Adrenal gland (tissue), 9 donors: ENCODE measurements at regions not wholly inside any gene's neighbourhood (a gene's known extent, or its start where the extent isn't known, plus 50 kb on each side); places are given as distances from the start of the nearest gene placed in this dataset.

Experiments
- DNase-seq, 7 donors: peaks; one replicate each; pipeline ENCODE4 v3.0.0-alpha.2; 2019 to 2020
- H3K27ac ChIP-seq, 5 donors: fragments of 200-600 bp; sonication (generic) in 4 of 5; 1 replicate in 3 of 5; 2 replicates in 2 of 5; pipeline versions ENCODE4 v1.5.1 to v1.8.0; 2016 to 2020; ENCODE audit warnings: mild to moderate bottlenecking in 1 of 5
- H3K27me3 ChIP-seq: fragments of 200-600 bp; 2 replicates; pipeline ENCODE4 v1.8.0; 2021
- H3K36me3 ChIP-seq, 2 donors: fragments of 200-600 bp; replicated peaks in 1 of 2; 1 replicate in 1 of 2; 2 replicates in 1 of 2; pipeline versions ENCODE4 v1.5.1 to v1.8.0; 2018 to 2022
- H3K4me1 ChIP-seq, 2 donors: fragments of 200-600 bp; replicated peaks in 1 of 2; 1 replicate in 1 of 2; 2 replicates in 1 of 2; pipeline versions ENCODE4 v1.5.1 to v1.8.0; 2018 to 2021
- H3K4me3 ChIP-seq, 4 donors: fragments of 200-600 bp; sonication (generic) in 3 of 4; one replicate each; pipeline ENCODE4 v1.5.1; 2016 to 2018
- H3K9me3 ChIP-seq, 3 donors: fragments of 200-600 bp; sonication (generic) in 1 of 3; replicated peaks in 1 of 3; 1 replicate in 2 of 3; 2 replicates in 1 of 3; pipeline versions ENCODE4 v1.5.1 to v1.8.0; 2016 to 2021
- POLR2A ChIP-seq, 2 donors: fragments of 450-650 bp; IDR thresholded peaks; one replicate each; pipeline ENCODE4 v1.6.1; 2017; ENCODE audit warnings: antibody characterized with exemption in 2 of 2, mild to moderate bottlenecking in 2 of 2, moderate library complexity in 1 of 2
- WGBS, 4 donors: extraction: QIAGEN DNeasy Blood & Tissue Kit in 2 of 4; methylation state at CpG; one replicate each; pipeline versions ENCODE4 v1.1.5 to v1.1.7; 2013 to 2017; 5-methylcytosine and 5-hydroxymethylcytosine counted together
- intact Hi-C, 2 donors: fragments of 100-400 bp; cut with DNase I; formaldehyde crosslinking; loops; one replicate each; pipeline versions ENCODE4 v1.14.1 to v1.15.0; 2022 to 2023
- TF ChIP-seq, protein P1 (sequence below), 6 experiments: fragments of 450-650 bp in 4 of 6; fragments of 200-600 bp in 2 of 6; sonication (generic) in 1 of 6; IDR thresholded peaks; 1 replicate in 5 of 6; 2 replicates in 1 of 6; pipeline versions ENCODE4 v1.5.1 to v1.8.0; 2016 to 2021; ENCODE audit warnings: antibody characterized with exemption in 6 of 6, mild to moderate bottlenecking in 2 of 6, moderate library complexity in 1 of 6
- donor health status: healthy with polysubstance abuse.
- donor health status: Bipolar disorder and iron deficiency.
- donor health status: DM: yes; HTN: yes; CAD: no.
- donor health status: DM: no; HTN: no; CAD: no.
- donor health status: DM: no; HTN: no; CAD: no.

DNA sequence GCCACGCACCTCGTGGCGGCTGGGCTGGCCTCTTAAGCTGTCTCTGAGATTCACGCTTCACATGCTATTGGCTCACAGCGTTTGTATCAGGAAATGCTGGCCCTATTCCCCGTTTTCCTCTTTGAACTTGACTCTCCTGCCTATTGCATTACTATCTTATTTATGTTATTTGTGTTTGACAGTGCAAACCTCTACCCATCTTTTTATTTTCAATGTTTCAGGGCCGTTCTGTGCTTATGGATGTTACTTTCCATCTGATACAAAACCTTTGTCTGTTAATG, 149.9 kb upstream of the TWIST2 start:
- intact Hi-C loops, result no loop called here
- DNase-seq, result no peak
- Histone ChIP-seq H3K9me3 (no peaks in the 10 kb centered on the region), H3K36me3 (no peaks in the 10 kb centered on the region), H3K27ac (no peak overlapping the region), H3K4me1 (no peaks in the 10 kb centered on the region), H3K4me3 (no peak overlapping the region), H3K27me3 (no peaks in the 10 kb centered on the region)
- WGBS, 4 donors, result 63 to 80% (median 70%) methylated on average over 7 of the region's 7 CpGs
- TF ChIP-seq POLR2A (IDR thresholded peaks at IDR 0.05), result no peak
- TF ChIP-seq, protein P1, sequence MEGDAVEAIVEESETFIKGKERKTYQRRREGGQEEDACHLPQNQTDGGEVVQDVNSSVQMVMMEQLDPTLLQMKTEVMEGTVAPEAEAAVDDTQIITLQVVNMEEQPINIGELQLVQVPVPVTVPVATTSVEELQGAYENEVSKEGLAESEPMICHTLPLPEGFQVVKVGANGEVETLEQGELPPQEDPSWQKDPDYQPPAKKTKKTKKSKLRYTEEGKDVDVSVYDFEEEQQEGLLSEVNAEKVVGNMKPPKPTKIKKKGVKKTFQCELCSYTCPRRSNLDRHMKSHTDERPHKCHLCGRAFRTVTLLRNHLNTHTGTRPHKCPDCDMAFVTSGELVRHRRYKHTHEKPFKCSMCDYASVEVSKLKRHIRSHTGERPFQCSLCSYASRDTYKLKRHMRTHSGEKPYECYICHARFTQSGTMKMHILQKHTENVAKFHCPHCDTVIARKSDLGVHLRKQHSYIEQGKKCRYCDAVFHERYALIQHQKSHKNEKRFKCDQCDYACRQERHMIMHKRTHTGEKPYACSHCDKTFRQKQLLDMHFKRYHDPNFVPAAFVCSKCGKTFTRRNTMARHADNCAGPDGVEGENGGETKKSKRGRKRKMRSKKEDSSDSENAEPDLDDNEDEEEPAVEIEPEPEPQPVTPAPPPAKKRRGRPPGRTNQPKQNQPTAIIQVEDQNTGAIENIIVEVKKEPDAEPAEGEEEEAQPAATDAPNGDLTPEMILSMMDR (IDR thresholded peaks at IDR 0.05), result no peak

DNA sequence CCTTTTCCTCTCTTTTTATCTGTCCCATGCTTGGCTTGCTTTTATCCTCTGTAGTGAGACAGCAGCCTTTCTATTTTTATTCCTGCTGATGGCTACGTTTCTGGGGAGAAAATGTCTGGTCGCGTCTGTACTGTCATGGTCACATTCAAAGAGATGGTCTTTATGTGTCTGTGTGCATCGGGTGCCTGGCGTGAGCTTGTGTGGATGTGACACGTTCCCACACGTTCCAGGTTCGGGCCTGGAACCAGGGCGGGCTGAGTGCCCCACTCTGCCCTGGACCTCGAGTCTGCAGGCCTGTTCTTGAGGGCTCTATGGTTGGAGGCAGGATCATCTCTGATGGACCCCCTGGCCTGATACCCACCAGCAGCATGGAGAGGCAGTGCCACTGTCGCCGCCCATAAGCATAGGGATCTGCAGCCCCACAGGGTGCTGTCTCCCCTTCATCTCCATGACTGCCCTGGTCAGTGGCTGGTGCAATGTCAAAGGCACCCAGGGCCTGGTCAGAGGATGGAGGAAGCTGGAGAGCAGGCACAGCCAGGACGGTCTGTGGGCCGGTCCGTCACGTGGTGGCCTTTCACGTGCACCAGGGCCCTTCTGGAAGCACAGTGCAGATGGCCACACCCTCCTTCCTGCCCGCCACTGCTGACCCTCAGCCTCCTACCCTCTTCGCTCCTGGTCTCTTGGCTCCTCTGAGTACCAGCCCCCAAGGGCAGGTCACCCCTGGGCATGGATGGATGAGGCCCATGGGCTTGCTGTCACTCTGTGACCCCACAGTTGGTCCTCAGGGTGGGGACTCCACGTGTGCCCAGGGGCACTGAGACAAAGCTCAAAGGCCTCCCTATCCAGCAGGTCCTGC, 149.2 kb upstream of the TWIST2 start:
- no peak overlapping the region for H3K4me3 ChIP-seq
- H3K4me1 ChIP-seq, result no peaks in the 10 kb centered on the region
- 83 to 88% (median 85%) methylated on average over 17 to 20 of the region's 20 CpGs for WGBS, 4 donors
- peak in 1 of 7 donors; percentile 37 for DNase-seq
- no peak for TF ChIP-seq POLR2A (IDR thresholded peaks at IDR 0.05)
- TF ChIP-seq, protein P1 (IDR thresholded peaks at IDR 0.05), result no peak
- intact Hi-C loops, result no loop called here
- H3K9me3 ChIP-seq, result no peaks in the 10 kb centered on the region
- no peaks in the 10 kb centered on the region for H3K27me3 ChIP-seq
- H3K36me3 ChIP-seq, result no peaks in the 10 kb centered on the region
- H3K27ac ChIP-seq, result no peak overlapping the region

DNA sequence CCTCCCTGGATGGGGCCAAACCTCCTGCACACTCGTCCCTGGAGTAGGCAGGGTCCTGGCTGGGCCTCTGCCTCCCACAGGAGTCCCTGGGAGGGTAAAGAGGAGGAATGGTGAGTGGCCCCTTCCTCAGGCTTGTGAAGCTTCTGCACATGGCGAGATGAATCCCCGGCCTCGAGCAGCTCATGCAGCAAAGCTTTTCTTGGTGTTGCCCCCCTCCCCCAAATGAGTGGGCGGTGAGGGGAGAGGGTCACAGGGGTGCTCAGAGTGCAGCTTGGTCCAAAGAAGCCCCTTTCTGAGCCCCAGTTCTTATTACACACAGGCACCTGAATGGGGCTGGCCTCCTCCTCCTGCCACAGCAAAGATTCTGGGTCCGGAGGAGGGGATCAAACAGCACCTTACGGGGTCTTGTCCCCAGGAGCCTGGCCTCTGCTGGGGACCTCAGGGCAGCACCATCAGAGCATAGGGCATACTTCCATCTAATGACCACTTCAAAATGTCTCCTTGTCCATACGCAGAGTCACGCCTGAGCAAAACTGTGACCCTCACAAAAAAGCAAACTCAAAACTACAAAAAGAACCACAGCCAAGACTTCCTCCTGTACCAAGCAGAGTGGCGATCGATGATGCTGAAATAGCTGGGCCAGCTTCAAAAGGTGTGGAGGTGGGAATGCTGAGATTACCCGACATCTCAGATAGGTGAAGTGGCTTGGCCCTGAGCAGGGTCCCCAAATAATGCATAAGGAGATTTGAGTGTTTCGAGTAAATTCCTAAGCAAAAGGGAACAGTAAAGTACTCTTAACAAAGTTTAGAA, 148.4 kb upstream of the TWIST2 start:
- no peaks in the 10 kb centered on the region for H3K27me3 ChIP-seq
- H3K36me3 ChIP-seq, result no peaks in the 10 kb centered on the region
- no peaks in the 10 kb centered on the region for H3K4me1 ChIP-seq
- peak in 1 of 7 donors; percentile 21 for DNase-seq
- peak overlapping the region in 1 of 5 donors; percentile 2 for H3K27ac ChIP-seq
- H3K9me3 ChIP-seq, result no peaks in the 10 kb centered on the region
- H3K4me3 ChIP-seq, result no peak overlapping the region
- intact Hi-C loops, result no loop called here
- TF ChIP-seq POLR2A (IDR thresholded peaks at IDR 0.05), result no peak
- TF ChIP-seq, protein P1 (IDR thresholded peaks at IDR 0.05), result no peak
- WGBS, 4 donors, result 89 to 93% (median 90%) methylated on average over 9 to 13 of the region's 13 CpGs

DNA sequence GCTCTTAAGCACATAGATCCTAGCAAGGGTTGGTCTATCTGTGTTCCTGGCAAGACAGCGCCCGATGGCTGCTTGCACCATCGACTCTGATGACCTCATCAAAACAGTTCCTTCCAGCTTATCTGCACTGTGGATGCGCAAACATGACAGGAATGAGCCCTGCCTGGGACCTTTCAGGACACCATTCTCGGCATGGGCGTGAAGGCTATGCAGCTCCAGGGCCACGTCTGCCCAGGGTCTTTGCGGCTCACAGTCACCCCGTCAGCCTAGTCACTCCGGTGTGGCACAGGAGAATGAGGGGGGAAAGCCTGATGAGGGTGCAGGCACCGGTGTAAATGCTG, 147.8 kb upstream of the TWIST2 start:
- WGBS, 4 donors, result 58 to 89% (median 73%) methylated on average over 5 to 11 of the region's 11 CpGs
- intact Hi-C loops, result no loop called here
- Histone ChIP-seq H3K4me1 (no peaks in the 10 kb centered on the region), H3K27me3 (no peaks in the 10 kb centered on the region), H3K4me3 (no peak overlapping the region), H3K9me3 (no peaks in the 10 kb centered on the region), H3K36me3 (no peaks in the 10 kb centered on the region), H3K27ac (peak overlapping the region in 1 of 5 donors; percentile 65)
- DNase-seq, result peak in 3 of 7 donors; percentile 19 to 58 (median 30)
- no peak for TF ChIP-seq POLR2A (IDR thresholded peaks at IDR 0.05)
- TF ChIP-seq, protein P1 (IDR thresholded peaks at IDR 0.05), result no peak
